RWPE1 (cell line): ENCODE measurements at regions not wholly inside any gene's neighbourhood (a gene's known extent, or its start where the extent isn't known, plus 50 kb on each side); places are given as distances from the start of the nearest gene placed in this dataset.

Experiments used
- CTCF ChIA-PET: fragments of 350-600 bp; sonication (Branson Sonifier 250); formaldehyde crosslinking; extraction: SDS; loops from one replicate; lab custom pipeline; 2021; lab: Yijun Ruan, JAX
- POLR2A ChIA-PET: fragments of 400-600 bp; formaldehyde crosslinking; extraction: SDS; loops from one replicate; lab custom pipeline; 2020; ENCODE audit warnings: antibody characterized with exemption; ENCODE audit not compliant: low non-redundant PET; lab: Yijun Ruan, JAX
- DNase-seq: peaks from one replicate; pipeline ENCODE4 v3.0.0; 2012; ENCODE audit warnings: low spot score
- H3K27ac ChIP-seq: fragments of 450-650 bp; 2 replicates; pipeline ENCODE4 v1.5.1; 2017
- TF ChIP-seq, protein P1 (sequence below): fragments of 450-650 bp; conservative IDR thresholded peaks from 2 replicates; pipeline ENCODE4 v1.5.1; 2017; ENCODE audit warnings: low read depth, mild to moderate bottlenecking

DNA sequence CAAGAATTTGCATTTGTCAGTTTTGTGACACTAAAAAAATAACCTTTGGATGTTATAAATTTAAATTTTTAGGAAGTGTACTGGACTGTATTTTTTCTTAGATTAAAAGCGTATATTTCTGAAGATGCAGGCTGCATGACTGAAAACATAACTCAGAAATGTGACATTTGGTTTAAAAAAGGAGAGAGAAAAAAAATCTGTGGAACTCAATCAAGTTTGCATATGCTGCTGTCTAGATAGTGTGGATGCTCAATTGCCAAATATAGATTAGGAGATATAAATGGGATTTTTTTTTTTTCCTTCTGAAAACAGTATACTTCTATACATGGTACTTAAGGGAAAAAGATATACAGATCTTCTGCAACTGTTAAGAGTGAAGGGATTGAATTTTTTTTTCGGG is 402.3 kb downstream of the TAF11L14 start:
- ChIA-PET CTCF (no interaction called here), POLR2A (no interaction called here)
- H3K27ac ChIP-seq: no peak overlapping the region
- TF ChIP-seq, protein P1, sequence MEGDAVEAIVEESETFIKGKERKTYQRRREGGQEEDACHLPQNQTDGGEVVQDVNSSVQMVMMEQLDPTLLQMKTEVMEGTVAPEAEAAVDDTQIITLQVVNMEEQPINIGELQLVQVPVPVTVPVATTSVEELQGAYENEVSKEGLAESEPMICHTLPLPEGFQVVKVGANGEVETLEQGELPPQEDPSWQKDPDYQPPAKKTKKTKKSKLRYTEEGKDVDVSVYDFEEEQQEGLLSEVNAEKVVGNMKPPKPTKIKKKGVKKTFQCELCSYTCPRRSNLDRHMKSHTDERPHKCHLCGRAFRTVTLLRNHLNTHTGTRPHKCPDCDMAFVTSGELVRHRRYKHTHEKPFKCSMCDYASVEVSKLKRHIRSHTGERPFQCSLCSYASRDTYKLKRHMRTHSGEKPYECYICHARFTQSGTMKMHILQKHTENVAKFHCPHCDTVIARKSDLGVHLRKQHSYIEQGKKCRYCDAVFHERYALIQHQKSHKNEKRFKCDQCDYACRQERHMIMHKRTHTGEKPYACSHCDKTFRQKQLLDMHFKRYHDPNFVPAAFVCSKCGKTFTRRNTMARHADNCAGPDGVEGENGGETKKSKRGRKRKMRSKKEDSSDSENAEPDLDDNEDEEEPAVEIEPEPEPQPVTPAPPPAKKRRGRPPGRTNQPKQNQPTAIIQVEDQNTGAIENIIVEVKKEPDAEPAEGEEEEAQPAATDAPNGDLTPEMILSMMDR: no peak
- no peak for DNase-seq

DNA sequence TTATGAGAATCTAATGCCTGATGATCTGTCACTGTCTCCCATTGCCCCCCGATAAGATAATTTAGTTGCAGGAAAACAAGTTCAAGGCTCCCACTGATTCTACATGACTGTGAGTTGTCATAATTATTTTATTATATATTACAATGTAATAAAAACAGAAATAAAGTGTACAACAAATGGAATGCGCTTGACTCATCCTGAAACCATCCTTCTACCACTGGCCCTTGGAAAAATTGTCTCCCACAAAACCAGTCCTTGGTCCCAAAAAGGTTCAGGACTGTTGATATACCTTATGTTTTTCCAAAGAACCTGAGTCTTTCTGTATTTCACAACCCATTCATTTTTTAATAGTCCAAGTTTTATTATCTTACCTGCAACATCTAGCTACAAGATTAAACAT is 403.5 kb downstream of the TAF11L14 start:
- ChIA-PET CTCF (no interaction called here), POLR2A (no interaction called here)
- TF ChIP-seq, protein P1: no peak

DNA sequence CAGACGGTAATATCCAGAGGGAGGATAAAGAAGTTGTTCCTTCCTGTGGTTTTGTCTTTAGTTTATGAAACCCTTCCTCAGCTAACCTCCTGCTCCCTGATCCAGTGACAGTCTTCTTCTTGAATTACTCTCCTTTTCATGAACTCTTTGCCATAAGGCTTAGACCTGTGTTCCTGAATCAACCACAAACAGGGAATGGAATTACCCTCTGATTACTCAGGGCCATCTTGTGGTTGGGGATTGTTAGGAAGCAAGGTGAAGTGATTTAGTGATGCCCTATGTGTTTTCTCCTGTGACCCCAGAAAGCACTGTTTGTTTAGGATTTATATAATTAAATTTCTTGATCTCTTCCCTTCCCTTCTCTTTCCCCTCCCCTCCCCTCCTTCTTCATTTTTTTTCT is 409.1 kb downstream of the TAF11L14 start:
- no peak for DNase-seq
- CTCF ChIA-PET: no interaction called here
- TF ChIP-seq, protein P1: no peak
- no peak overlapping the region for H3K27ac ChIP-seq
- POLR2A ChIA-PET: no interaction called here

More for the DNA sequence above, 403.5 kb downstream of the TAF11L14 start:
- H3K27ac ChIP-seq: no peak overlapping the region
- DNase-seq: no peak

DNA sequence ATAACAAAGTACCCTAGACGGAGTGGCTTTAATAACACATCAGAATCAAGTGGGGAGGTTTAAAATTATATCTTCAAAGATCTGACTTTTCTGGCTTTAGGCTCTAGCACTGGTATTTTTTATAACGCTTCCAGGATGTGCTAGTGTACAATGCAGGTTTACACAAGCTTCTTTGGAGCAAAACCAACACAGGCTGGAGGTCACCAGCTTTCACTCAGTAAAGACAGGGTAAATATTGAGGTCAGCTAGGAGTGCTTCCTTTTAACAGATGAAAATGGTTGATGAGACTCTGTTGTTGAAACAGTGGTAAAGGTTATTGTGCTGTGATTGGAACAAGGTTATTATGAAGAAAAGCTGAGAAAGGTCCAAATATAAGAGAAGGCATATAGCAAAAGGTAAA is 414.2 kb downstream of the TAF11L14 start:
- TF ChIP-seq, protein P1: no peak
- POLR2A ChIA-PET: no interaction called here
- CTCF ChIA-PET: no interaction called here

DNA sequence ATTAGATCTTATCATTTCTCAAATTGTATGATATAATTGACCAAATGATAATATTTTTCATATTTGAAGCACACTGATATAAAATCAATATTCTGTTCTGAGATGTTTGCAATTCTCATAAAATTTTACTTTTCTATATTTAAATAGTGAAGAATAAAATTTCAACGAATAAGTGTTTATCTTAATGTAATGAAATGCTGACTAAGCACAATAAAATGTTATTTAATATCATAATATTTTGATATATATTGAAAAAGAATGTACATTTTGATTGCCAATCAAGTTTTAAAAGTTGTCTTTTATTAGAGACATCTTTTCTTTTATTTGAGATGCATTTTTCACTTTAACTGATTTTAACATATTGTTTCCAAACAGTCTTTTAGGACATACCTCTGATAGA is 416.1 kb downstream of the TAF11L14 start:
- no peak for DNase-seq
- no peak overlapping the region for H3K27ac ChIP-seq
- ChIA-PET POLR2A (no interaction called here), CTCF (no interaction called here)
- TF ChIP-seq, protein P1: no peak

More for the DNA sequence above, 414.2 kb downstream of the TAF11L14 start:
- H3K27ac ChIP-seq: no peak overlapping the region
- no peak for DNase-seq

DNA sequence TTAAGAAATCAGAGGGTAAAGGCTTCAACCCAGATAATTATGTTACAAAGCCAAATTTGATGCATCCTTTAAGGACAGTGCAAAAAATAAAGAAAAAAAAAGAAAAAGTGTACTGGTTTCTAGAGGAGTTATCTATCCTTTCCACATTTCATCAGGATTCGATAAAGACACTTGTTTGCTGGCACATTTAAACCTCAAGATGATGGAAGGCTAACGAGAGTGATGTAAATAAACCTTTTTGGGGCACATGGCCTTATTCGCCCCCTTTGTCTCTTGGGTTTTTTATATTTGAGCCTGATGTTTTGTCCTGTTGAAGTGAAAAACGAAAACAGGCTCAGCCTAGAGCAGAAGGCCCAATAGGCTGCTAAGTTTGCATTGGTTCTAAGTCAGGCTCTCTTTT is 416.5 kb downstream of the TAF11L14 start:
- POLR2A ChIA-PET: no interaction called here
- H3K27ac ChIP-seq: no peak overlapping the region
- CTCF ChIA-PET: no interaction called here
- TF ChIP-seq, protein P1: no peak
- DNase-seq: no peak

GRCh38 chr5:18051953-18052352 is 417.7 kb downstream of the TAF11L14 start:
- H3K27ac ChIP-seq: no peak overlapping the region
- TF ChIP-seq, protein P1: no peak
- no peak for DNase-seq
- ChIA-PET POLR2A (no interaction called here), CTCF (no interaction called here)
